IPS-18c (cell line): ENCODE measurements at regions not wholly inside any gene's neighbourhood (a gene's known extent, or its start where the extent isn't known, plus 50 kb on each side); places are given as distances from the start of the nearest gene placed in this dataset.
"Not testable (repeated sequence)": the region's sequence is repeated elsewhere in the genome, so short reads cannot be mapped to it uniquely, and the experiment has no call there.

Source experiments
- H3K4me3 ChIP-seq: 2 replicates; pipeline ENCODE4 v1.7.0; 2013; ENCODE audit warnings: low read depth, mild to moderate bottlenecking, low read length, moderate library complexity; ENCODE audit not compliant: insufficient read depth
- H3K9me3 ChIP-seq: one replicate; pipeline ENCODE4 v1.6.1; 2013; ENCODE audit warnings: mild to moderate bottlenecking, low read length, moderate library complexity; ENCODE audit not compliant: control insufficient read depth, insufficient read depth

- Histone ChIP-seq H3K4me3 (no peak overlapping the region), H3K9me3 (no peaks in the 10 kb centered on the region)
Observed at GRCh38 chr2:205878999-205879762, 196.9 kb downstream of the NRP2 start.

GRCh38 chr2:205877496-205877895, 195.2 kb downstream of the NRP2 start:
- H3K4me3 ChIP-seq = no peak overlapping the region
- no peaks in the 10 kb centered on the region for H3K9me3 ChIP-seq

DNA sequence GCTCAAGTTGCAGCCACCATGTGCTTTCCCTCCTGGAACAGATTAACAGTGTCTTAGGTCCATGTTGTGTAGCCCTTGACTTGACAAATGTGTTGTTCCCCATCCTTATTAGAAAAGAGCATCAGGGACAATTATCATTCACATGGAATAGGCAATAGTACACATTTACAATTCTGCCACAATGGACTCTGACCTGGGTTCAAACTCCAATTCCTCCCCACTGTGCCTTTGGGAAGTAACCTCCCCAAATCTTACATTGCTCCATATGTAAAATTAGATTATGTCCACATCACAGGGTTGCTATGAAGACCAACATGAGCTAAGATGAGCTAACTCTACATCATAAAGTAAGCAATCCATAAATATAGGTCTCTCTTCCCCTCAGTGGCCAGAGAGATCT, 193.8 kb downstream of the NRP2 start:
- H3K4me3 ChIP-seq = no peak overlapping the region
- H3K9me3 ChIP-seq = no peaks in the 10 kb centered on the region

DNA sequence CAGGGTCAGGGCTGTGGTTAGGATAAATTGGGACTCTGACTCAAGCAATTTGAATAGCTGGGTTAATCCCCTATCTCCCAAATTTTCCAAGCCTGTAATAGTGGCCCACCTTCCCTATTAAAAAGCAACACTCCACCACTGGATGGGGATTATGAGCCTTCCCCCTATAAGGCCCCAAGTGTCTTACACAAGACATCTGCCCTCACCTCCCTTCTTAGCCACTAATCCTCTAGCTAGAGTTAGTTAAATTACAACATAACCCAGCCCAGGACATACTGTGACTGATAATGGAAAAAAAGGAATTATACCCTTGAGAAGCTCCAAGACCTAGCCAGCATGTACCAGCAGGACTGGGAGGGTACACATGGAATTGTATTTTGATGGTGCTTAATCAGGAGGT, 190.4 kb downstream of the NRP2 start:
- Histone ChIP-seq H3K9me3 (no peaks in the 10 kb centered on the region), H3K4me3 (no peak overlapping the region)

- Histone ChIP-seq H3K9me3 (no peaks in the 10 kb centered on the region), H3K4me3 (no peak overlapping the region)
Observed at GRCh38 chr2:205869439-205869838, 187.1 kb downstream of the NRP2 start.

- Histone ChIP-seq H3K4me3 (no peak overlapping the region), H3K9me3 (no peaks in the 10 kb centered on the region)
Observed at GRCh38 chr2:205868773-205869333, 186.6 kb downstream of the NRP2 start.

- Histone ChIP-seq H3K4me3 (no peak overlapping the region), H3K9me3 (no peaks in the 10 kb centered on the region)
Observed at GRCh38 chr2:205868053-205868452, 185.8 kb downstream of the NRP2 start.

DNA sequence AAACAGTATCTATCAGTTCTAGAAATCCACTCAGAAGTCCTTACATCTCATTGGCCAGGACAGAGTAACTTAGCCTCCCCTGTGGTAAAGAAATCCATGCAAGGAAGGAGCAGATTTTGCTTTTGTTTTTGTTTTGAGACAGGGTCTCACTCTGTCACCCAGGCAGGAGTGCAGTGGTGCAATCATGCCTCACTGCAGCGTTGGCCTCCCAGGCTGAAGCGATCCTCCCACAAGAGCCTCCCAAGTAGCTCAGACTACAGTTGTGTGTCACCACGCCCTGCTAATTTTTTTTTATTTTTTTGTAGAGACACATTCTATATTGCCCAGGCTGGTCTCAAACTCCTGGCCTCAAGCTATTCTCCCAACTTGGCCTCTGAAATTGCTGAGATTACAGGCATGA, 185.1 kb downstream of the NRP2 start:
- H3K9me3 ChIP-seq = no peaks in the 10 kb centered on the region

DNA sequence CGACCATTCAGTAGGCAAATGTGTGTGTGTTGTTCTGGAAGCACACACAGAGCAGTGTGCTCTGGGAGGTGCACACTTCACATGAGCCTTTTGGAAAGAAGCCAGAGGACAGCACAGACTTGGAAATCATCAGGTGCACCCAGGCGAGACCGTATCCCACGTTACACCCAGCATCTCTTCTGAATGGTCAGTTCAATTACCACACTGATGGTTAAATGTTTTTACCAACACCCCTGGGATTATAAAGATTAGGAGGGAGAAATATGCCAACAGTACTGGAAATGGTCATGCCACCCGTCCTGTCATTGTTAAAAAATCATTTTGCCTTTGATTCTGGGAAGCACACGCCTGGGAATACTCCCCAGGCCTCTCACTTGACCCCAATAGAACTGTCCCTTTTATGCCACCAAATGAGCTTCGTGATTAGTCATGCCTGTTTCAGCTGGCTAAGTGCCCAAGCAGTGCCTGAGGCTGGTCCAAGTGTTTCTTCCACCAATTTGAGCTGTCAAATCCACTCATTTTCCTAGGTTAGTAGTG, 183.7 kb downstream of the NRP2 start:
- no peak overlapping the region for H3K4me3 ChIP-seq
- H3K9me3 ChIP-seq = no peaks in the 10 kb centered on the region

More for the DNA sequence above, 185.1 kb downstream of the NRP2 start:
- H3K4me3 ChIP-seq = no peak overlapping the region

GRCh38 chr2:205865056-205865455, 182.8 kb downstream of the NRP2 start:
- no peaks in the 10 kb centered on the region for H3K9me3 ChIP-seq
- no peak overlapping the region for H3K4me3 ChIP-seq

DNA sequence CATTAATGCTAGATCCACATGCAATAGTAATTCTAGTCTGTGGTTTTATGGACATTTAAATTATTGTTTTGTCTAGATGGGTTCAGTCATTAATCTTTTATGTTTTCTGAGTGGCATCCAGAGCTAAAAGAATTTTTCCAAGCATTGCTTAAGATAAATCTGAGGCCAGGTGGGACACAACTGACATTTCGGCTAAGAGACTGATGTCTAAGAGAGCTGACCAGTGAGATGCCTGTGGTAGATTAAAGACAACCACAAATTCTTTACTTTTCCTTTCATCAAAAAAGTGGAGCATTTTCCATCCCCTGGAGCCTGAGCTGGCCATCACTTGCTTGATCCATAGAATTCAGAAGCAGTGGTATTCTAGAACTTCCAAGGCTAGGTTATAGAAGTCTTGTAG, 182.2 kb downstream of the NRP2 start:
- Histone ChIP-seq H3K4me3 (no peak overlapping the region), H3K9me3 (no peaks in the 10 kb centered on the region)

- not testable (repeated sequence) for H3K9me3 ChIP-seq, H3K4me3 ChIP-seq
Observed at GRCh38 chr2:205862761-205863160, 180.5 kb downstream of the NRP2 start.

GRCh38 chr2:205860885-205861284, 178.6 kb downstream of the NRP2 start:
- H3K4me3 ChIP-seq = no peak overlapping the region
- H3K9me3 ChIP-seq = no peaks in the 10 kb centered on the region

DNA sequence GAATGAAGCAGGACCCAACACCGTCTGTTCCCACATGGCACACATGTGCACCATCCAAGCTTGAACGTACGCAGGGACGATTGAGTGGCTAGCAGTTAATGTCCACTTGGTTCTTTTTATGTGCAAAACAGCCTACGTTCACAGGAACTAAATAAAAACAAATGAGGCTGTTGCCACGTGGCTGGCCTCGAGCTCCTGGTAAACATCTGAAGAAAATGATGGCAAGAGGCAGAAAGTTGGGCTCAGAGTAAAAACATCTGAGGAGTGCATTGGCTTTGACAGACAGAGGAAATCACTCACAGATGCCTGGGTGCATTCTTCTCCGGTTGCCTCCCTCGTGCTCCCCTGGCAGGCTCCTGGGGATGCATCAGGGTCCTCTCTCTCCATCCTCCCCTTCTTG, 177.9 kb downstream of the NRP2 start:
- H3K9me3 ChIP-seq = no peaks in the 10 kb centered on the region

GRCh38 chr2:205858881-205859441, 176.7 kb downstream of the NRP2 start:
- Histone ChIP-seq H3K9me3 (no peaks in the 10 kb centered on the region), H3K4me3 (no peak overlapping the region)

More for the DNA sequence above, 177.9 kb downstream of the NRP2 start:
- no peak overlapping the region for H3K4me3 ChIP-seq

DNA sequence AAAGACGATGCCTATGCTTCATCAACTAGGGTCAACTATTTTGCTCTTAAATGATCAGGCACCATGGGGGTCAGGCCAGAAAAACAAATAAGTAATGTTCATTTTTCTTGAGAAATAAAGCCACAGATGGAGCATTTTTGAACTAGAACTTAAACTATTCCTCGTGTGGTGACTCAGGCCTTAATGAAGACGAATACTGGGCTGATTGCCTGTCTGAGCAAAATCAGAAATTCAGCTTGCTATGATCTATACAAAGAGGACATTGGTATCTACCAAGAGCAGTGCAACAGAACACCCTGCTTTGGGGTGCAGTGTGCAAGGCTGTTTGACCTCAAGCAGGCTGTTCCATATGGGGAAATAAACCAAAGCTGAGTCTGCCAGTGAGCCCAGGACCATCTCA, 176.0 kb downstream of the NRP2 start:
- Histone ChIP-seq H3K9me3 (no peaks in the 10 kb centered on the region), H3K4me3 (no peak overlapping the region)

DNA sequence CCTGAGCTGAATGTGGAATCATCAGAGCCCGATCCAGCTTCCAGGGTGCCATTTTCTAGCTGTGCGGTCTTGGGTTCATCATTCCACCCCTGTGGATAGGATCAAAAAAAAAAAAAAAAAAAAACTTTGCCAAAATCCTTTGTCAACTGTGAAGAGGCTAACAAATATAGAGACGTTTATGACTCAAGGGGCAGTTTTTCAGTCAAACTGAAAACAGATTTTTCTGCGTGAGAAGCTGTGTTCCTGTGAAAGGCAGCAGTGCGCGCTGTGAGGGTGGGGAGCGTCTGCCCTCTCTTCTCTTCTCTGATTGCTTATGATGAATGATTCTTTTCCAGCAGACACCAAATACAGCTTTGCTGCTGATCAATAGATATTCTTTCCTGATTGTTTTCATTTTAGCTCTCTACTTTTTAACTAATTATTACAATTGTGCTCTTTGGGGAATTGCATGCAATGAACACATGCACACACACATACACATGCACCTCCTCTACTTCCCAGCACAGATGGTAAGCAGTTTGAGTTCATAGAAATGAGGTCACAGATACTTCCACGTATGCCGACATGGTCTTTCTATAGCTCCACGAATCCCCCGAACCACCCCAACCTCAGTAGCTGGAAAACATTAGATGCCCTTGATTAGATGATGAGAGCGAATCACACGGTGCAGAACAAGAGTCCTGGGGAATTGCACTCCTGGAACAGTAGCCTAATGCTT, 175.4 kb downstream of the NRP2 start:
- H3K9me3 ChIP-seq = no peaks in the 10 kb centered on the region
- H3K4me3 ChIP-seq = no peak overlapping the region

DNA sequence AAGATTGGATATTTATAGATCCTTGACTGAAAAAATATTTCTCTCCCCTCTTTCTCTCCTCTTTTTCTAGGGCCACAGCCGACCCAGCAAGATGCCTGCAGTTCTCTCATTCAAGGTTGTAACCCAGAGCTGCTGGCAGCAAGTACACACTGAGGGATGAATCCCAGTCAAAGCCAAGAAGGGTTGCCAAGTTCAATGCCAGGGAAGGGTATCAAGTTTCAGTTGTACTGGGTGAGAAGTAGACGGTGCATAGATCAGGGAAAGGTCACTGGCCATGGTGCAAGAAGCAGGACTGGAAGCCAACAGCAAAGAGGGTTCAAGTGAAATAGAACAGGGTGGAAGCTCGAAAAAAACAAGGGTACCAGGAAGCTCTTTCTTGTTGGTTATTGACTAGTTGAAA, 170.2 kb downstream of the NRP2 start:
- Histone ChIP-seq H3K4me3 (no peak overlapping the region), H3K9me3 (no peaks in the 10 kb centered on the region)
